ENCODE measurements at regions not wholly inside any gene's neighbourhood (a gene's known extent, or its start where the extent isn't known, plus 50 kb on each side); places are given as distances from the start of the nearest gene placed in this dataset.

DNA sequence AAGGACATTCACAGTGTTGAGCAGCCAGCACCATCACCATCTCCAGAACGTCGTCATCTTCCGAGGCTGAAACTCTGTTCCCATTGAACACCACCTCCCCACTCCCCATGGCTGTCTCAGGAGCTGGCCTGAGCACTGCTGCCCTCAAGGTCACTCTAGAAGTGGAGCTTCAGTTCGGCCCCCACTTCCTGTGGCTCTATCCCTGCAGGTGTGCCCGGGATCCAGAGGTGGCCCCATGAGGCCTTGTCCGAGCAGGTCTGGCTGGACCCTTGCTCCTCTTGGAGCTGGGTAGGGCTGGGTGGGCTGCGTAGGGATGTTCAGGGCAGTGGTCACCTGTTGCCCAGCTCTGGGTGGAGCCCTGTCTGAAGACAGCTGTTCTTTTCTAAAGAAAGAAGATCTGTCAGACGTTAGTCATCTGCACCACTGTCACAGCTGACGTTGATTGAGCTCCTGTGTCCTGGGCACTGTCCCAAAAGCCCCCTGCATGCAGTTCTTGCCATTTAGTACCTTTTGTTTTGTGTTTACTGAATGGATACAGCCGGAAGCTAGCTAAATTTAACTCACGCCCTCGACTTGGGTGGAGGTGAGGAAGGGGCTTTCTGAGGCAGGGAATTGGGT is 75.5 kb upstream of the CLDN5 start:
- in situ Hi-C loops (cut with HindIII; ENCODE audit: low sequenced_read_pairs), result loop anchor here (25.0 kb wide), 1 partner anchor 137 kb away; no protein-coding TSS in a partner anchor

DNA sequence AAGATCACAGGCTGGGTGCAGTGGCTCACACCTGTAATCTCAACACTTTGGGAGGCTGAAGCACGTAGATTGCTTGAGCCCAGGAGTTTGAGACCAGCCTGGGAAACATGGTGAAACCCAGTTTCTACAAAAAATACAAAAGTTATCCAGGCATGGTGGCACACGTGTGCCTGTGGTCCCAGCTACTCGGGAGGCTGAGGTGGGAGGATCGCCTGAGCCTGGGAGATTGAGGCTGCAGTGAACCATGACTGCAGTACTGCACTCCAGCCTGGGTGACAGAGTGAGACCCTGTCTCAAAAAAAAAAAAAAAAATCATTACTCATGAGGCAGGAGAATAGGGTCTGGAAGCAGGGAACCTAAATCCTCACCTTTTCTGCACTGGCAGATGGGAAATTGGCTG is 79.1 kb upstream of the CLDN5 start:
- in situ Hi-C loops (cut with HindIII; ENCODE audit: low sequenced_read_pairs), result loop anchor here (25.0 kb wide), 1 partner anchor 141 kb away; no protein-coding TSS in a partner anchor

GRCh38 chr22:19603767-19604166 is 79.6 kb upstream of the CLDN5 start:
- in situ Hi-C loops (cut with HindIII; ENCODE audit: low sequenced_read_pairs), result loop anchor here (25.0 kb wide), 1 partner anchor 141 kb away; no protein-coding TSS in a partner anchor

GRCh38 chr22:19604711-19605268 is 80.6 kb upstream of the CLDN5 start:
- in situ Hi-C loops (cut with HindIII; ENCODE audit: low sequenced_read_pairs), result loop anchor here (25.0 kb wide), 1 partner anchor 142 kb away; no protein-coding TSS in a partner anchor

- in situ Hi-C loops (cut with HindIII; ENCODE audit: low sequenced_read_pairs), result loop anchor here (25.0 kb wide), 1 partner anchor 143 kb away; no protein-coding TSS in a partner anchor
Measured at GRCh38 chr22:19605508-19606331, 81.5 kb upstream of the CLDN5 start.

DNA sequence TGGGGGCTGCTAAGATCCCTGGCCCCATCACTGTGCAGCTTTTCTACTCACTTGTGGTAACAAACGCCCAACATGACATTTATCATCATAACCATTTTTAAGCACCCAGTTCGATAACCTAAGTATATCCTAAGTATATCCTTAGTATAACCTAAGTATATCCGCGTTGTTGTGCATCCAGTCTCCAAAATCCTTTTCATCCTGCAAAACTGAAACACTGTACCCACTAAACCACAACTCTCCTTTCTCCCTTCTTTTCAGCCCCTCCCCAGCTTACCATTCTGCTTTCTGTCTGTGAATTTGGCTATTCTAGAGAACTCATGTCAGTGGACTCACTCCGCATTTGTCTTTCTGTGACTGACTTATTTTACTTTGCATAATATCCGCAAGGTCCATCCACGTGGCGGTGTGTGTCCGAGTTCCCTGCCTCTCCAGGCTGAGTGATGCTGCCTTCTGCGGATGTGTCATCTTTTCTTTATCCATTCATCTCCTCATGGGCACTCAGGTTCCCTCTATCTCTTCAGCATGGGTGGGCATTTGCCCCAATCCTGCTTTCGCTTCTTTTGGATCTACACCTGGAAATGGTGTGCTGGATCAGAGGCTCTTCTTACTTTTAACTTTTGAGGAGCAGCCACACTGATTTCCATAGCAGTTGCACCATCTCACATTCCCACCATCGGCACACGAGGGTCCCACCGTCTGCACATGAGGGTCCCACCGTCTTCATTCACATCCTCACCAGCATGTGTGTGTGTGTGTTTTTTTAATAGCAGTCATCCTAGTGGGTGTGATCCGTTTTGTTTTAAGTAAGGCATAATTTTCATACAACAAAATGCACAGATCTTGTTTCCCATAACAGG is 82.4 kb upstream of the CLDN5 start:
- in situ Hi-C loops (cut with HindIII; ENCODE audit: low sequenced_read_pairs), result loop anchor here (25.0 kb wide), 1 partner anchor 144 kb away; no protein-coding TSS in a partner anchor

- in situ Hi-C loops (cut with HindIII; ENCODE audit: low sequenced_read_pairs), result loop anchor here (25.0 kb wide), 1 partner anchor 145 kb away; no protein-coding TSS in a partner anchor
Measured at GRCh38 chr22:19607192-19608002, 83.2 kb upstream of the CLDN5 start.

DNA sequence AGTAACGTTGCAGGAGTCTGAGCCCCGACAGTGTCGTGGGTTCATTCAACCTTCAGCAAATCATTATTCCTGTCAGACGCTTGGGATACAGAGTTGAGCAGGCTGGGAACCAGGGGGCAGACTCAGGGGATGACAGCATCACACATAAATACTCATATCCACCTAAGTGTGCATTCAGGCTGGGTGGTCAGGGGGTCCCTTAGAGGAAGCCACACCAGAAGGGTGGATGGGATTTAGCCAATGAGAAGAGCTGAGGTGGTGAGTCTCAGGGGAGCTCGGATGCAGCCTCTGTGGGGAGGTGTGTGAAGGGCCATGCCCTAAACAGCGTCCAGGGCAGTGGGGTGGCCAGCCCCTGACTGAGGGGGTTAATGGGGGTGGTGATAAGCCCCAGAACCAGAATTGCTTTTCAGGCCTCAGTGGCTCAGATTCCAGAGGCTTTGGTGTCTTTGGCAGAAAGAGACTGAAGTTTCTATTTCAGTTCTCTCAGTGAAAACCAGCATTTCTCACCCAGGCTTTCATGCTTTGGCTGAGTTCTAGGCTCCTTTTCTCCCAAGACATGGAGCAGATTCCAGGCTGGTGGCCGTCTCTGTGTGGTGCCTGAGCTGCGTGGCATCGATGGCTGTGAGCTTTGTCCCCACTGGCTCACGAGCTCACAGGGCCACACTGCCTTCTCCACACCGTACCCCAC is 83.9 kb upstream of the CLDN5 start:
- in situ Hi-C loops (cut with HindIII; ENCODE audit: low sequenced_read_pairs), result loop anchor here (25.0 kb wide), 1 partner anchor 146 kb away; no protein-coding TSS in a partner anchor

DNA sequence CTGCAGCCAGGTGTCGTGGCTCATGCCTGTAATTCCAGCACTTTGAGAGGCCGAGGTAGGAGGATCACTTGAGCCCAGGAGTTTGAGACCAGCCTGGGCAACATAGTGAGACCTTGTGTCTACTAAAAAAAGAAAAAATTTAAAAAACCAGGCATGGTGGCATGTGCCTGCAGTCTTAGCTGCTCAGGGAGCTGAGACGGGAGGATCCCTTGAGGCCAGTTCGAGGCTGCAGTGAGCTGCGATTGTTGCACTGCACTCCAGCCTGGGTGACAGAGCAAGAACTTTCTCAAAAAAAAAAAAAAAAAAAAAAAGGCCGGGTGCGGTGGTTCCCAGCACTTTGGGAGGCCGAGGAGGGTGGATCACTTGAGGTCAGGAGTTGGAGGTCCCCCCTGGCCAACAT is 85.5 kb upstream of the CLDN5 start:
- in situ Hi-C loops (cut with HindIII; ENCODE audit: low sequenced_read_pairs), result loop anchor here (25.0 kb wide), 1 partner anchor 147 kb away; no protein-coding TSS in a partner anchor

DNA sequence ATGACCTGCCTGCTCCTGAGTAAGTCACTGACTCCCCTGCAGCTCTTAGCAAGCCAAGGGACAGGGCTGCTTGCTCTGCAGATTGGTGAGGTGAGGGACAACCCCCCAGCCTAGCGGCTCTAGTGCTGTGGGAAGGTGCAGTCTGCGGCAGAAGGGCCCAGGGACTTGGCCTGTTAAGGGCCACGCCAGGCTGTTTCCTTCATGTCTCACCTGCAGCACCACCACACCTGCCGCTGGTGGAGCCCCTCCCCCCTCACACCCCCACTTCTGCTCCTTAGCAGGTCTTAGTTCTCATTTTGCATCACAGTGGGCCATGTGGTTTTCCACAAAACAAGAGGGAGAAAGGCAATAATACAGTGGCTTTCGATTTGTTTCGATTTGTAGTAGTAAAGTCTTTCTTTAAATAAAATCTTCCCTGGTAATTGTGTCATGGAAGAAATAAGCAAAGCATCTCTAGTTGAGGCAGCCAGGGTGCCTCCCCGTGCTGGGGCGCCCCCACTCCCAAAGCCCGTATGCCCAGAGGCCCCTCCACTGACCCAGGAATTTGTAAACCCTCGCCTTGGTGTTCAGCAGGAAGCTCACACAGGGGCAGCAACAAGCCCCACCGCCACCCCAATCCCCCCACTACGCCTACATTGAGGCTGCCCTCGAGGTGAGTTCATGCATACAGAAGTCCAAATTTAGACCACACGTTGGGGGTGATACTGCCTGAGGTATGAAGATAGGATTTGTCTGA is 86.5 kb upstream of the CLDN5 start:
- in situ Hi-C loops (cut with HindIII; ENCODE audit: low sequenced_read_pairs), result loop anchor here (25.0 kb wide), 1 partner anchor 148 kb away; no protein-coding TSS in a partner anchor

DNA sequence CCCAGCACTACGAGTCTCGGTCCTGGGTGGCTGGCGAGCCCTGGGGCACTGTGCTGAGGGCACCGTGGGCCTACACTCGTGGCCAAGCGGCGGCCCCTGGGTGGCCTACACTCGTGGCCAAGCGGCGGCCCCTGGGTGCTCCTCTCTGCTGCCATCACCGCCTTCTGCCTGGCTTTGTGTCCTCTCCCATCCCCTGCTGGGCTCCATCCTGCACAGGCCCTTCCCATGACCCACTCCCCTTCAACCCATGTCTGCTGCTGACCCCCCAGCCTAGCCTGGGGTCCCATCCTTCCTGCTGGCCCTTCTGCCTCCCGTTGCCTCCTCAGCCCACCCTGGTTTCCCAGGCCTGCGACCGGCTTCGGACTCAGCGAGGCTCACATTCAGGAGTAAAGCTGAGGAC is 87.4 kb upstream of the CLDN5 start:
- in situ Hi-C loops (cut with HindIII; ENCODE audit: low sequenced_read_pairs), result loop anchor here (25.0 kb wide), 1 partner anchor 149 kb away; no protein-coding TSS in a partner anchor

DNA sequence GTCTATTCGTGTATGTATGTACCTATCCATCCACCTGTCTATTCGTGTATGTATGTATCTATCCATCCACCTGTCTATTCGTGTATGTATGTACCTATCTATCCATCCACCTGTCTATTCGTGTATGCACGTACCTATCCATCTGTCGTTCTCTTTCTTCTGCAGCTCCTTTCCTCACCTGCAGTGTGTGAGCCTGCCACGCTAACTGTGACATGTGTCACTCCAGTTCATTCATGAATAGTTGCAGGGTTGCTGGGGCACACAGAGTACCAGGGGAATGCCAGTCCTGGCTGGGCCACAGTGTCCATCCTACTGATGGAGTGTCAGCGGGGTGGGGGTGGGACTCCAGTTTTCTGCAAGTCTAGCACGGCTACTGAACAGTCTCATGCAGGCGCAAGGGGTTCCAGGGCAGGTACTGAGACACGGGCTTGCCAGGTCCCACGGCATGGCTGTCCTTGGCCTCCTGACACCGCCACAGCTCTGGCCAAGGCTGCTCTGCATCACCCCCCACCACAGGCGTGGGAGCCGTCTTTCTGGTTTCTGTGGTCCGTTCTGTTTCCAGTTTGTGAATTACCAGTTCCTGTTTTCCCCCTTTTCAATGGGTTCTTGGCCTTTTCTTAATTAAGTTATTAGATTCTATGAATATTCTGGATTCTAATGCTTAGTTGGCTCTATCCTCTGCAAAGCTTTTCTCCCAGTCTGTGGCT is 88.8 kb upstream of the CLDN5 start:
- in situ Hi-C loops (cut with HindIII; ENCODE audit: low sequenced_read_pairs), result loop anchor here (25.0 kb wide), 1 partner anchor 151 kb away; no protein-coding TSS in a partner anchor

- in situ Hi-C loops (cut with HindIII; ENCODE audit: low sequenced_read_pairs), result loop anchor here (25.0 kb wide), 1 partner anchor 152 kb away; no protein-coding TSS in a partner anchor
Measured at GRCh38 chr22:19614536-19614863, 90.3 kb upstream of the CLDN5 start.

DNA sequence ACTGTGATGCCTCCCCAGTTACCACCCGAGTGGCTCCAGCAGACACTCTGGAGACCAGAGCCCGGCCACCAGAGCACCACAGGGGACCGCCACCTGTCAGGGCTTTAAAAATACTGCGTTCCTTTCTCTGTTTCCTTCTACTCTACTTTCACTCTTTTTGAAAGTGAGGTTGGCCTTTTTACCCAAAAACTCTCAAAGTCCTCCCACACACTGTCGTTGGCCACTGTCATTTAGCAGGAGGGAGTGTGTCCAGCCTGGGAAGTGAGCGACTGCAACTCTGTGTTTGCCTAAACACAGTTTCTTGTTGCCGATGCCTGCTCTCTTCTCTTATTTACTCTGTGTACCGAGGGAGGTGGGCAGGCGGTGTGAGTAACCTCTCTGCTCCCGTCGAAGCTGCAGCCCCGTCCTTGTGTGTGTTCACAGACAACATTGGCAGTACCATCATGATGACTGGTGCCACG is 90.8 kb upstream of the CLDN5 start:
- in situ Hi-C loops (cut with HindIII; ENCODE audit: low sequenced_read_pairs), result loop anchor here (25.0 kb wide), 1 partner anchor 153 kb away; no protein-coding TSS in a partner anchor

DNA sequence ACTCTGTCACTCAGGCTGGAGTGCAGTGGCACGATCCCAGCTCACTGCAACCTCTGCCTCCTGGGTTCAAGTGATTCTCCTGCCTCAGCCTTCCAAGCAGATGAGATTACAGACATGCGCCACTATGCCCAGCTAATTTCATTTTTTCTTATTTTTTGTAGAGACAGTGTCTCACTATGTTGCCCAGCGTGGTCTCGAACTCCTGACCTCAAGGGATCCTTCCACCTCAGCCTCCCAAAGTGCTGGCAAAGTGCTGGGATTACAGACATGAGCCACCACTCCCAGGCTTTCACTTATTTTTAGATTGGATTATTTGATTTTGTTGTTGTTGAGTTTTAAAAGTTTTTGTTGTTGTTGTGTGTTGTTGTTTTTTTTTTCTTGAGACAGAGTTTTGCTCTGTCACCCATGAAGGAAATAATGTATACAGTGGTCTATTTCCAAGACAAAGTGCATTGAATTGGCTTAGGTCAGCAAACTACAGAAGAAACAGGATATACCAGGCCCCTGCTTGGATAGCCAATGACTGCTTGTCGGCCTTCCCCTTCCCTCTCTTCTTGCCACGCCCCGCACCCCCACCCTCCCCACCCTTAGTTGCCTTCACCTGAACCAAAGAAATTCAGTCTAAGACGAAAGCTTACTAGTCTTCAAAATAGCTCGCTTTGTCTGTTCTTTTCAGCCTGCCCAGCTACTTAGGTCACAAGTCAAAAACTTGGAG is 91.8 kb upstream of the CLDN5 start:
- in situ Hi-C loops (cut with HindIII; ENCODE audit: low sequenced_read_pairs), result loop anchor here (25.0 kb wide), 1 partner anchor 154 kb away; no protein-coding TSS in a partner anchor

DNA sequence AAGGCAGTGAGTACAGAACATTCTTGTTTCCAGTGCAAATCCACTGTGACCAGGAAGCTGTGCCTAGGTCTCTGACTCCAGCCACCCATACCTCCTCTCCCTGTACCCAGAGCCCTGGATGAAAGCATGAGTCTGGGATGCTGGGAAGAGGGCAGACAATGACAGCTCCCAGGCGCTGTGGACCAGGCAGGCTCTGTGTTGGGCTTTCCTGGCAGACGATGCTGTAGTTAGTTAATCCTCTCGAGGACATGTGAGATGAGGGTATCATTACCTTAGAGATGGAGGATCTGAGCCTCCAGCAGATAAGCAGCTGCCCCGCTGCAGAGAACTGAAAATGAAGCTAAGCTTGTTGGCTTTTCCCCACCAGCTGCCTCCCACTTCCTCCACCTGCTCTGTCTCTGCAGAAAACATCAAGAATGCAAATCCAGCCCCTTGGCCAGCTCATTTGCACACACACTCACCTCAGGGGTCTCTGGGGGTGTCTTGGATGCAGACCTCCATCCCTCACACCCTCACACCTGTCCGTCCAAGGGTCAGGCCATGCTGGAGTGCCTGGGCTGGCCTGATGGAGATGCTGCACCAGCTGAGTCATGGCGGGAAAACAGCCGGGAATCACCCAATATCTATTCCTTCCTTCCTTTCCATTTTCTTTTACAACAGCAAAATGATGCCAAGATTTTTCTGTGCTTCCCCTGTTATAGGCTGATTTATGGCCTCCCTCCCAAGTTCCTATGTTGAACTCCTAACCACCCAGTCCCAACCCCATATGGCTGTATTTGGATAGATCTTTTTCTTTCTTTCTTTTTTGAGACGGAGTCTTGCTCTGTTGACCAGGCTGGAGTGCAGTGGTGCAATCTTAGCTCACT is 94.9 kb upstream of the SEPTIN5 start:
- in situ Hi-C loops (cut with HindIII; ENCODE audit: low sequenced_read_pairs), result loop anchor here (25.0 kb wide), 1 partner anchor 157 kb away; no protein-coding TSS in a partner anchor

Measured in endothelial cell of hepatic sinusoid (primary cell).